ENCODE measurements at regions not wholly inside any gene's neighbourhood (a gene's known extent, or its start where the extent isn't known, plus 50 kb on each side); places are given as distances from the start of the nearest gene placed in this dataset.

DNA sequence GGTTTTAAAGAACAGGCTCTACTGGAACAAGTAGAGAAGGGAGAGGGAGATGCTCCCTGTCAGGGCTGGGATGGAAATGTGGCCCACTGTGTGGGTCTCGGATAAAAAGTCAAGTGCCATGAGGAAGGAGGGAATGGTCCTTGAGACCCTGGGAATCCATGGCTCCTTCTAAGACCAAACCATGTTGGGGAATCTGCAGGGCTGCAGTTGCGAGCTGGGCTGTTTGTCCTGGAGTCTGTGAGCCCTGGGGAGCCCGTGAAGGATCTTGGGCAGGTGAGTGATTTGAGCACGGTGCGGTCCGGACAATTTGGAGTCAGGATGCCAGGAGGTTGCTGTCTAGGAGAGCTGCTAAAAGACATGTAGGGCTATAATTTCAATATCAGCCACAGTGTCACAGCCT, 359.4 kb downstream of the FGF9 start:
- TF ChIP-seq MAX (IDR thresholded peaks at IDR 0.05) (no peak), POLR2A (IDR thresholded peaks at IDR 0.05; ENCODE audit: borderline replicate concordance, extremely low read depth, insufficient read depth, insufficient read length) (no peak), CTCF (IDR thresholded peaks at IDR 0.05 in 2 of 3, conservative IDR thresholded peaks at IDR 0.05 in 1 of 3; ENCODE audit: borderline replicate concordance in 1 of 3, insufficient read depth in 1 of 3, low read depth in 2 of 3, low read length in 2 of 3) (no peak)

Measured in HCT116 (cell line).